Effector memory CD4-positive, alpha-beta T cell (primary cell): ENCODE measurements at regions not wholly inside any gene's neighbourhood (a gene's known extent, or its start where the extent isn't known, plus 50 kb on each side); places are given as distances from the start of the nearest gene placed in this dataset.

Source experiments
- DNase-seq, 3 donors: peaks; one replicate each; pipeline ENCODE4 v3.0.0-alpha.2; 2020
- H3K27ac ChIP-seq: 2 replicates; pipeline ENCODE4 v1.7.0; 2013; ENCODE audit warnings: mild to moderate bottlenecking, low read length, moderate library complexity; ENCODE audit not compliant: insufficient read depth, poor library complexity, severe bottlenecking
- H3K27me3 ChIP-seq: replicated peaks from 2 replicates; pipeline ENCODE4 v1.7.0; 2013; ENCODE audit warnings: mild to moderate bottlenecking, low read length; ENCODE audit not compliant: insufficient read depth, control insufficient read depth, poor library complexity, severe bottlenecking
- H3K36me3 ChIP-seq: 2 replicates; pipeline ENCODE4 v1.7.0; 2013; ENCODE audit warnings: mild to moderate bottlenecking, low read length, moderate library complexity; ENCODE audit not compliant: control insufficient read depth, insufficient read depth
- H3K4me1 ChIP-seq: 2 replicates; pipeline ENCODE4 v1.7.0; 2013; ENCODE audit warnings: low read length, mild to moderate bottlenecking; ENCODE audit not compliant: control insufficient read depth, insufficient read depth, poor library complexity, severe bottlenecking
- H3K4me3 ChIP-seq: 2 replicates; pipeline ENCODE4 v1.7.0; 2013; ENCODE audit warnings: low read length, low read depth, mild to moderate bottlenecking; ENCODE audit not compliant: insufficient read depth, poor library complexity, severe bottlenecking
- H3K9me3 ChIP-seq: 2 replicates; pipeline ENCODE4 v1.7.0; 2013; ENCODE audit warnings: mild to moderate bottlenecking, low read length, moderate library complexity; ENCODE audit not compliant: control insufficient read depth

GRCh38 chr2:220191031-220191430, 563.6 kb downstream of the SLC4A3 start:
- DNase-seq = no peak
- Histone ChIP-seq H3K27ac (no peak overlapping the region), H3K4me1 (no peaks in the 10 kb centered on the region), H3K9me3 (no peaks in the 10 kb centered on the region), H3K27me3 (no peaks in the 10 kb centered on the region), H3K36me3 (no peaks in the 10 kb centered on the region), H3K4me3 (no peak overlapping the region)

- DNase-seq = no peak
- Histone ChIP-seq H3K27ac (no peak overlapping the region), H3K9me3 (no peaks in the 10 kb centered on the region), H3K27me3 (no peaks in the 10 kb centered on the region), H3K4me3 (no peak overlapping the region), H3K36me3 (no peaks in the 10 kb centered on the region), H3K4me1 (no peaks in the 10 kb centered on the region)
Measured at GRCh38 chr2:220191737-220192136, 564.3 kb downstream of the SLC4A3 start.

GRCh38 chr2:220192994-220193753, 565.7 kb downstream of the SLC4A3 start:
- Histone ChIP-seq H3K27ac (no peak overlapping the region), H3K4me1 (no peaks in the 10 kb centered on the region), H3K36me3 (no peaks in the 10 kb centered on the region), H3K9me3 (no peaks in the 10 kb centered on the region), H3K27me3 (no peaks in the 10 kb centered on the region), H3K4me3 (no peak overlapping the region)
- no peak for DNase-seq

- Histone ChIP-seq H3K27me3 (no peaks in the 10 kb centered on the region), H3K36me3 (no peaks in the 10 kb centered on the region), H3K4me3 (no peak overlapping the region), H3K4me1 (no peaks in the 10 kb centered on the region), H3K9me3 (no peaks in the 10 kb centered on the region), H3K27ac (no peak overlapping the region)
- DNase-seq = no peak
Measured at GRCh38 chr2:220194630-220195584, 567.5 kb downstream of the SLC4A3 start.

- H3K36me3 ChIP-seq = no peaks in the 10 kb centered on the region
- DNase-seq = no peak
- no peaks in the 10 kb centered on the region for H3K9me3 ChIP-seq
- H3K4me3 ChIP-seq = no peak overlapping the region
- H3K27ac ChIP-seq = no peak overlapping the region
- H3K4me1 ChIP-seq = no peaks in the 10 kb centered on the region
- H3K27me3 ChIP-seq = no peaks in the 10 kb centered on the region
Measured at GRCh38 chr2:220198896-220199295, 571.5 kb downstream of the SLC4A3 start.

- no peak overlapping the region for H3K4me3 ChIP-seq
- H3K9me3 ChIP-seq = no peaks in the 10 kb centered on the region
- no peak for DNase-seq
- no peaks in the 10 kb centered on the region for H3K36me3 ChIP-seq
- no peaks in the 10 kb centered on the region for H3K27me3 ChIP-seq
- no peak overlapping the region for H3K27ac ChIP-seq
- no peaks in the 10 kb centered on the region for H3K4me1 ChIP-seq
Measured at GRCh38 chr2:220202066-220202465, 574.6 kb downstream of the SLC4A3 start.

- no peaks in the 10 kb centered on the region for H3K4me1 ChIP-seq
- H3K27me3 ChIP-seq = no peaks in the 10 kb centered on the region
- DNase-seq = no peak
- no peak overlapping the region for H3K27ac ChIP-seq
- H3K4me3 ChIP-seq = no peak overlapping the region
- H3K36me3 ChIP-seq = no peaks in the 10 kb centered on the region
- no peaks in the 10 kb centered on the region for H3K9me3 ChIP-seq
Measured at GRCh38 chr2:220209093-220209492, 581.7 kb downstream of the SLC4A3 start.

GRCh38 chr2:220209751-220210150, 582.3 kb downstream of the SLC4A3 start:
- H3K27ac ChIP-seq = no peak overlapping the region
- H3K4me3 ChIP-seq = no peak overlapping the region
- H3K36me3 ChIP-seq = no peaks in the 10 kb centered on the region
- no peak for DNase-seq
- no peaks in the 10 kb centered on the region for H3K9me3 ChIP-seq
- no peaks in the 10 kb centered on the region for H3K4me1 ChIP-seq
- H3K27me3 ChIP-seq = no peaks in the 10 kb centered on the region

GRCh38 chr2:220212296-220213080, 585.1 kb downstream of the SLC4A3 start:
- Histone ChIP-seq H3K9me3 (no peaks in the 10 kb centered on the region), H3K4me1 (no peaks in the 10 kb centered on the region), H3K36me3 (no peaks in the 10 kb centered on the region), H3K4me3 (no peak overlapping the region), H3K27me3 (no peaks in the 10 kb centered on the region), H3K27ac (no peak overlapping the region)
- DNase-seq = no peak
